DND-41 (cell line): ENCODE measurements at regions not wholly inside any gene's neighbourhood (a gene's known extent, or its start where the extent isn't known, plus 50 kb on each side); places are given as distances from the start of the nearest gene placed in this dataset.

Experiments
- EZH2 ChIP-seq: IDR thresholded peaks from 3 replicates; pipeline ENCODE4 v1.6.1; 2012; ENCODE audit warnings: borderline replicate concordance, low read depth, mild to moderate bottlenecking, moderate library complexity, low read length, inconsistent platforms; ENCODE audit not compliant: severe bottlenecking
- TF ChIP-seq, protein P1 (sequence below): IDR thresholded peaks from 2 replicates; pipeline ENCODE4 v1.5.1; 2012; ENCODE audit warnings: borderline replicate concordance, low read length, moderate library complexity, mild to moderate bottlenecking; ENCODE audit not compliant: poor library complexity, severe bottlenecking; ENCODE audit errors: extremely low read depth

- TF ChIP-seq, protein P1, sequence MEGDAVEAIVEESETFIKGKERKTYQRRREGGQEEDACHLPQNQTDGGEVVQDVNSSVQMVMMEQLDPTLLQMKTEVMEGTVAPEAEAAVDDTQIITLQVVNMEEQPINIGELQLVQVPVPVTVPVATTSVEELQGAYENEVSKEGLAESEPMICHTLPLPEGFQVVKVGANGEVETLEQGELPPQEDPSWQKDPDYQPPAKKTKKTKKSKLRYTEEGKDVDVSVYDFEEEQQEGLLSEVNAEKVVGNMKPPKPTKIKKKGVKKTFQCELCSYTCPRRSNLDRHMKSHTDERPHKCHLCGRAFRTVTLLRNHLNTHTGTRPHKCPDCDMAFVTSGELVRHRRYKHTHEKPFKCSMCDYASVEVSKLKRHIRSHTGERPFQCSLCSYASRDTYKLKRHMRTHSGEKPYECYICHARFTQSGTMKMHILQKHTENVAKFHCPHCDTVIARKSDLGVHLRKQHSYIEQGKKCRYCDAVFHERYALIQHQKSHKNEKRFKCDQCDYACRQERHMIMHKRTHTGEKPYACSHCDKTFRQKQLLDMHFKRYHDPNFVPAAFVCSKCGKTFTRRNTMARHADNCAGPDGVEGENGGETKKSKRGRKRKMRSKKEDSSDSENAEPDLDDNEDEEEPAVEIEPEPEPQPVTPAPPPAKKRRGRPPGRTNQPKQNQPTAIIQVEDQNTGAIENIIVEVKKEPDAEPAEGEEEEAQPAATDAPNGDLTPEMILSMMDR = no peak
- no peak for TF ChIP-seq EZH2
Measured at GRCh38 chr6:93086351-93086750, 333.0 kb downstream of the EPHA7 start.
